Myocyte (in vitro differentiated cells): ENCODE measurements at regions not wholly inside any gene's neighbourhood (a gene's known extent, or its start where the extent isn't known, plus 50 kb on each side); places are given as distances from the start of the nearest gene placed in this dataset.
"Not testable (repeated sequence)": the region's sequence is repeated elsewhere in the genome, so short reads cannot be mapped to it uniquely, and the experiment has no call there.

Experiments used
- DNase-seq: peaks from one replicate; pipeline ENCODE4 v3.0.0-alpha.2; 2012; ENCODE audit warnings: low read depth

DNA sequence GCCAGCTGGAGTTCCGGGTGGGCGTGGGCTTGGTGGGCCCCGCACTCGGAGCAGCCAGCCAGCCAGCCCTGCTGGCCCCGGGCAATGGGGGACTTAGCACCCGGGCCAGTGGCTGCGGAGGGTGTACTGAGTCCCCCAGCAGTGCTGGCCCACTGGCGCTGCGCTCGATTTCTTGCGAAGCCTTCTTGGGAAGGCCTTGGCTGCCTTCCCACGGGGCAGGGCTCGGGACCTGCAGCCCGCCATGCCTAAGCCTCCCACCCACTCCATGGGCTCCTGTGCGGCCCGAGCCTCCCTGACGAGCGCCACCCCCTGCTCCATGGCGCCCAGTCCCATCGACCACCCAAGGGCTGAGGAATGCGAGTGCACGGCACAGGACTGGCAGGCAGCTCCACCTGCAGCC lies 321.6 kb downstream of the SH2D4B start:
- not testable (repeated sequence) for DNase-seq

DNA sequence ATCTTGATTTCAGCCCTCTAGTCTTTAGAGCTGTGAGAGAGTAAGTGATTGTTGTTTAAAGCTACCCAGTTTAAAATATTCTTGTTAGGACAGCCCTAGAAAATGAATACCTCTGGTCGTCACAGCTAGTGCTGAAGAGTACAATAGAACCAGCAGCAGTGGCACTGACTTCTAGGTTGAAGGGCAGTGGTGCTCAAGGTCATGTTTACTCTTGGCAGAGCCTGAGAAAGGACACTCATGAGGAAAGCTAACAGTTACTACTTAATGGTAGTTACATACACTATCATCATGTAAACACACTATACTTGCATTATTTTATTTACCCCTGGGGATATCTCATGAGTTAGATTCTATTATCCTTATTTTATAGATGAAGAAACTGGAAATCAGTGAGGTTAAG lies 323.0 kb downstream of the SH2D4B start:
- no peak for DNase-seq

DNA sequence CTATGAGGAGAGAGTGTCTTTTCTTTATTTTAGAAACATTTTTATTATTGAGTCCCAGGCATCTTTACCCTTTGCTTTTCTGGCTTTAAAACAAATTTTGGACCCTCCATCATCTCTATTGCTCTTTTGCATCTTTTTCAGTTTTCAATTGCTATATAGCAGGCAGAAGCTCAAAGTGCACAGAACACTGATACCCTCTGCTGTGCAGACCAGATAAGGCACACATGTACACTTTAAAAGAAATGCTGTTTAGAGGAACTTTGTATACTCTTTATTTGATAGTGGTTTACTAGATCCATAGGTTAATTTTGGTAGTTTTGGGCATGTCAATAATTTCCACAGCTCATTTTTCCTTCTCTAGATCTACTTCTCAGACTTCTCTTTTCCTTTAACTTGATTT lies 324.2 kb downstream of the SH2D4B start:
- no peak for DNase-seq

DNA sequence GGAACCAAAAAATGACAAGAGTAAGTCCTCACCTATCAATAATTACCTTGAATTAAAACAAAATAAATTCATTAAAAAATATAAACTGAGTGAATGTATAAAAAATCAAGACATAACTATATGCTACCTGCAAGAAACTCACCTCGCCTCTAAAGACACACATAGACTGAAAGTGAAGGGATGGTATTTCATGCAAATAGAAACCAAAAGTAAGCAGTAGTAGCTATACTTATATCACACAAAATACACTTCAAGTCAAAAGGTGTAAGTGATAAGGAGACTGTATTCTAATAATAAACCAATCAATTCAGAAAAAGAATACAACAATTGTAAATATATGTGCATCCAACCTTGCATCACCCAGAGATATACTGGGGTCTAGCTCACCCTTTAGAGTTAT lies 332.6 kb downstream of the SH2D4B start:
- no peak for DNase-seq

DNA sequence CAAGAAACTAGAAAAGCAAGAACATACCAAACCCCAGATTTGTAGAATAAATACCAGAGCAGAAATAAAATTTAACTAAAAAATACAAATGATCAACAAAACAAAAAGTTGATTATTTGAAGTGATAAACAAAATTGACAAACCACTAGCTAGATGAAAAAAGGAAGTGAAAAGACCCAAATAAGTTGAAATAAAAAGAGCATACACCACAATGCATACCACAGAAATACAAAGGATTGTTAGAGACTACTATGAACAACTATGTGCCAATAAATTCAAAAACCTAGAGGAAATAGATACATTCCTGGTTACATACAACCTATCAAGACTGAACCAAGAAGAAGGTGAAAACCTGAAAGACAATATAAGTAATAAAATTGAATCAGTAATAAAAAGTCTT lies 333.4 kb downstream of the SH2D4B start:
- DNase-seq = no peak

DNA sequence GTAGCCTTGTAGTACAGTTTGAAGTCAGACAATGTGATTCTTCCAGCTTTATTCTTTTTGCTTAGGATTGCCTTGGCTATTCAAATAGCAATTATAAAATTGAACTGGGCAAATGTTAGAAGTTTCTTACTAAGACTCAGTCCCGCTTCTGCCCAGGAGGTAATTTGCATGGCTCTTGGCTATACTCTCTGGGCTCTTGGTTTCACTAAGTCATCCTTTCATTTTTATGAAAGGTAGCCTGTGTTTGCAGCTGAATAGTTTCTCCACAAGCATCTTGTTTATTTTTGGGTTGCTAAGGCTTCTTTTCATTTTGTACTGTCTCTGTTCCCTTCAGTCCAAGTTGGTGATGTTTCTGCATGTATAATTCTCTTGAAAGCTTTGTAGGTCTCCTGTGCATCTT lies 340.6 kb downstream of the SH2D4B start:
- DNase-seq = no peak

DNA sequence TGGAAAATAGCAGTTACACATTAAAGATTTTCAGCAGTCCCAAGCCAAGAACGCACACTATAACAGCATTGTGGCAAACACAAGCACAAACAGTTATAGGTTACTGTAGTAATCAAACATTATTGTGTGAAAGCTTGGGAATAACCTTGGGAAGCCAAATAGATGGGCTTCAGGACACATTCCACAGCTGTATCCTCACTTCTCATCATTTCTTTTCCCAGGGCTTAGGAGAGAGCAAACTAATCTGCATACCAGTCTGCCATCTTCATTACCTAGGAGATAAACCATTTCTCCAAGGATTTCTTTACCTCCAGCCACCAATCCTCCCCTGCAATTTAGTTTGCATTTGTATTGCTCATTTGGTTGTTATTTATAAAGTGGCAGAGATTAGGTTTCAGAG lies 352.4 kb downstream of the SH2D4B start:
- no peak for DNase-seq

DNA sequence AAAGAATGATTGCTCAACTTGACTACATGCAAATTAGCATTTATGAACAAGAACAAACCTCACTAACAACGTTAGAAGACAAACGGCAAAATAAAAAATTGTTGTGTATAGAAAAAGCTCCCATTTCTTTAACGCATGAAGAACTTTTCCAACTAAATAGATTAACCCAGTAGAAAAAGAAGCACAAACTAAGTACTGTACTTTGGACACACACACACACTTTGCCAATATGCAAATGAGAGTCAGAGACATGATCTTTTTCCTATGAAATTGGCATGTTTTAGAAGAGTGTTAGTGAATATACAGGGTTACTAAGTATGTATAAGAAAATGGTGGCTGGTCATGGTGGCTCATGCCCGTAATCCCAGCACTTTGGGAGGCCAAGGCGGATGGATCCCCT lies 355.6 kb downstream of the SH2D4B start:
- no peak for DNase-seq

DNA sequence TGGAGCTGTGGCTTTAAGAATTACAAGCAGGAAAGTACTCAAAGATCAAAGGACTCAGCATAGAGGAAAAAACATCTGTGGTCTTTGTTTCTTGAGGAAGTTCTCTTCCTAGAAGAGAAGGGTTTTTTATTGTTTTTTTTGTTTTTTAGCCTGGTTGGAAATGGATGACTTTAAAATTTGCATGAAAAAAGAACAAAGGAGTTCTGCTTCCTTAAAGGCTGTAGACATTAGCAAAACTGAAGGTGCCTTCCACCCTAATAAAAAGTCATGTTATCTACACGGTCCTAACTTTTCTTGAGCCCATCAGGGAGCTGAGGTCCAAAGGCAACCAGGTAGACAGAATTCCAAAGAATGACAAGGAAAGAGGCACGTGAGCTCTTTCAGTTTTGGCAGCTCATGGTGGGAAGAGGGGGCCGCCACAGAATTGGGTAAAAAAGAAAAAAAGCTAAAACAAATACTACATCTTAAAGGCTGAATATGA lies 356.6 kb downstream of the SH2D4B start:
- DNase-seq = no peak

DNA sequence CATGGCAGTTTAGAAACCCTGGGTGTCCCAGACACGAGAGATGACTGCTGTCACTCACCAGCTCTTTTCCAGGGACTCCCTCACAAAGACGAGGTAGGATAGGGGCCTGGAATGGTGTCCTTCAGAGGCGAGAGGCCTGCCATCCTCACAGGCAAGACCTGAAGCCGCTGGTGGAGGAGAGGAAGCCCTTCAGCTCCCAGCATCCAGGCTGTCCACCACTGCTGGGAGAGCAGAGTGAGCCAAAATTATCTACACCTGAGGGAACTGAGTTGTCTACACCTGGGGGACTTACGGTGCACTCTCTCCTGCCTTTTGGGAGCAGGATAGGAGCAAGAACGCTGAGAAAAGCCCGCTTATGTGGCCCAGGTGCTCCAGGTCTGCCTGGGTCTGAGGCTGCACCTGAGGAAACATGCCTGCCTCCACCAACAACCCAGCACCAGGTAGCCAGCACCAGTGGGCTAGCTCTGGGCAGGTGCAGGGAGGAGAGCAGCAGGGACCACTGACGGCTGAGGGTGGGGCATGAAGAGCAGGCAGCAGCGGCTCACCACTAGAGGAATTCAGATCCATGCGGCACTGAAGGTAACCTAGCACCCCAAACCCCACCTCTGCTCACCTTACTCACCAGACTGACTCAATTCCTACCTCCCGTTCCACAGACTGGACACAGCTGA lies 357.2 kb downstream of the SH2D4B start:
- DNase-seq = no peak

DNA sequence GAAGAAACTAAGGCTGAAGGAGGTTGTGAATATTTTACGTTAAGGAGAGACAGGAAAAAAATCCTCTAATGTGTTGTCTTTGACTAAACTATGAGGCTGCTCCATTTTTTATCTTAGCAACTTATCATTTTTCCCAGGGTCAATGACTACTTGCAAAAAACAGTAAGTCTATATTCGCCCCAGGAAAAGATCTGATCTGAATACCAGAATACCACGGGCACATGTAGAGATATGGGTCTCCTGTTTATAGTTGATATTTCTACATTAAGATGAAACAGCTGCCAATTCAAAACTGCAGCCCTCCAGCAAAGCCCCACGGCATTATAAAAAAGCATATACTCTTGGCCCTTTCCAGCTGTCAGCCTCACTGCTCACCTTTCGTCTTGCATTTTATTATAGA lies 358.4 kb downstream of the SH2D4B start:
- DNase-seq = no peak

DNA sequence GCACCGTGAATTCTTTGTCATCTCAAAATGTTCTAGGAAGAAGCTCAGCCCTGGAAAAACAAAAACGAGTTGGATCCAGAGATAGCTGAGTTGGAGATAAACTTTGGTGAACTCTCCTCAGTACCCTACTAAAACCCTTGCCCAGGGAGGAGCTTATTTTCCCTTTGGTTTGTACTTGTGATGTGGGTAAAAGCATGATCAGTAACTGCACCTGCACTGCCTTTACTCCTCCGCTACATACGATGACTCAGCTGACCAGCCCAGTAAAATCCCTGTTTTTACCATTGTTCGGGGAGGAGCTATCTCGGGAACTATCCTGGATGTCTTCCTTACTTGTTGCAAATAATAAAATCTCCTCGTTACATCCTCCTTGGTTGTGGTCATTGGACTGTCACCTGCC lies 359.3 kb downstream of the SH2D4B start:
- DNase-seq = no peak

DNA sequence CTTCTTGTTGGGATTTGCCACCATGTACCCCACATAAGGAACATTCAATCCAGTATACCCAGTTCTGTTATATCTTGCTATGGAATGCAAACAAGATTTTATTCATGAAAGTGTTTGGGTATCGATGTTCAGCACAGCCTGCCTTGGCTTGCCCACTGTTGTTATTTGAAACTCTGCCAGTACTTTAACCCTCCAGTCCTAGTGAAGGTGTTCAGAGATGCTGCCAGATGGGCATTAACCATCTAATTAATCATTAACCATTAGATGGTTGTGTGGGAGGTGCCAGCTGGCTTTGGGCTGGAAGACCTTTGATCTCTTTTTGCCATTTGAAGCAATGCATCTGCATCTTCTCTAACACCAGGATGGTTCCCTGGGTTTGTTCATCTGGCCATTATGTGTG lies 363.0 kb downstream of the SH2D4B start:
- DNase-seq = no peak

DNA sequence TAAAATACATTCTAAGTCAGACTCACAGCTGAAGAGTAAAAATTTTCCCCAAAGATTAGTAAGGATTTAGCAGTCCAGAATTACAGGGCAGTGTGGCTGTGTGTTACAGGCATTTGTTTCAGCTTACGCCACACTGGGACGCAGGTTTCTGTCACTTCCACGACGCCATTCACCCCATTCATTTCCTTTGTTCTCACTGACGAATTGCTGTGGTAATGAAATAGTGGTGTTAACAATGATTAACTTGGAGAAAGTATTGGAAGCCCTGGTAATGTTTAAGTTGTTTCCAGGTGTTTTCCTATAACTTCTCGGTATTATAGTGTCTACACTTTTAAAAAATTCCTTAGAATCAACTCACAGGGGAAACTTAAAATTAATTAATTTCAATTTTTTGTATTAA lies 370.9 kb downstream of the SH2D4B start:
- no peak for DNase-seq

DNA sequence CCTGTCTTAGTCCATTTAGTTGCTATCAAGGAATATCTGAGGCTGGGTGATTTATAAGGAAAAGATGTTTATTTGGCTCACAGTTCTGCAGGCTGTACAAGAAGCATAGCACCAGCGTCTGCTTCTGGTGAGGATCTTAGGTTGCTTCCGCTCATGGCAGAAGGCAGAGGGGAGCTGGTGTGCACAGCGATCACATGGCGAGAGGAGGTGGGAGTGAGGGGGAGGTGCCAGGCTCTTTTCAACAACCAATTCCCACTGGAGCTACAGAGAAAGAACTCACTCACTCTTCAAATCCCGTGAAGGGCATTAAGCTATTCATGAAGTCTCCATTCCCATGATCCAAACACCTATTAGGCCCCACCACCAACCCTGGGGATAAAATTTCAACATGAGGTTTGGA lies 371.6 kb downstream of the SH2D4B start:
- DNase-seq = no peak

DNA sequence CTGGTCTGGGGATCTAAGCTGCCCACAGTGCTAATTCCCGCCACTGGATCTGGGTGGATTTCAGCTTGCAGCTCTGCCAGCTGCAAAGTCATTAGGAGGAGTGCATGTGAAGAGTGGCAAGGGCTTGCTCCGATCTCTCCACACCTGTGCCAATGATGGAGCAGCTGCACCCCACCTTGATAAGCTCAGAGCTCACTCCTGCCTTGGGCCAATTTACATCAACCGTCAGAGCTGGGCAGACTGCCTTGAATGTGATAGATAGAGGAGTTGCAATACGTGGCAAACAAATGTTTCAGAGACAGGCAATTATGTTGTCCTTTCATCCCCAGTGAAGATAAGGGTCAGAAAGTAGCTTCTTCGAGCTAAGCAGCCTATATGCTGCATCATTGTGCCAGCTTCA lies 379.9 kb downstream of the SH2D4B start:
- no peak for DNase-seq

DNA sequence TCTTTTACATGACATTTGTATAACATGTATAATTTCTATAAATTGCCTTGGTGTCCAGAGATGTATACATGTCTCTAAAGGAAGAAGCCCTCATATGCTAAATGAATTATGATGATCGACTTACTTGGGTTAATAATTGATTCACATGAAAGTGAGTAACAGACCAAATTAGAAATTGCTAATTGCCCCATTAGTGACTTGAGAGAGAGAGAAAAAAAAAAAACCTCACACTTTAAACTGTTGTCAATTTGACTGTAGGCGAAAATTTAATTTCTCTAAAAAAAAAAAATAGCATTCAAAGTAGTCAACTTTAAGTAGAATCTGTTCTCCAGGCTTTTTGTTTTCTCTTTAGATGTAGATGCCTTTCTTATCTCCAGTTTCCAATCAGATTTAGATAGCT lies 383.3 kb downstream of the SH2D4B start:
- DNase-seq = no peak

DNA sequence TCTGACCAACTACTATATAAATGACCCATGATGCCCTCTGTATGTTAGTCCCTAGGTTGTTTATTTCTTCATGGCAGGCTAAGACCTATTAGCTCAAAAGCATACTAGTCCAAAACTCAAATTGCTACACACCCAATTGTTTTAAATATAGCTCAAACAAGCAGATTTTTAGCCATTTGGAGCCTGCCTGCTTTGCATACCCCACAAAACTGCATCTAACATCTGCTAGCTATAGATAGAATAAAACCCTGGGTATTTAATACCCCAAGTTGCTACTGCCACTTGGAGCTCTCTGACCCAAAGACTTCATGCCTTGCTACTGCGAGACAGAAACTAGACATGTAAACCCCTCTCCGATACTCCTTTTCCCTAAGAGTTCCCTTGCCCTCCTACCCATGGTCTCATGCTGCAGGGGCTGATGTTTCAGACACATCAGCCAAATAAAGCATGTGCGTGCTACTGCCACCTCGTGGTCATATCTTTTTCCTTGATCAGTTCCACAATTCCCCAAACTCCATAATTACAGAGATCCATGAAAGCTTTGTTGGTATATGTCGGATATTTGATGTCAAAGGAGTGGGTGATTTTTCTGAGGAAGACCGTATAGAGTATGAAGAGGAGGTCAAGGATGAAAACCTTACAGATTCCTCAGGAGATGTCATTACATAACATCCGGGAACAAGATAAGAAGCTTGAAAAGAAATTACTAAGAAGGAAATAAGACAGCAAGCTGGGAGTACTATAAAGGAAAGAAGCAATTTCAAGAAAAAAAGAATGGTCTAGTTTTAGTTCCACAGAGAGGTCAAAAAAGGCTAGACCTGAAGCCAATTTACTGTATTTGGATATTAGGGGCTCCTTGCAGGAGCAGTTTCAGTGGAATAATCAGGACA lies 386.6 kb downstream of the SH2D4B start:
- peak; percentile 8 for DNase-seq

DNA sequence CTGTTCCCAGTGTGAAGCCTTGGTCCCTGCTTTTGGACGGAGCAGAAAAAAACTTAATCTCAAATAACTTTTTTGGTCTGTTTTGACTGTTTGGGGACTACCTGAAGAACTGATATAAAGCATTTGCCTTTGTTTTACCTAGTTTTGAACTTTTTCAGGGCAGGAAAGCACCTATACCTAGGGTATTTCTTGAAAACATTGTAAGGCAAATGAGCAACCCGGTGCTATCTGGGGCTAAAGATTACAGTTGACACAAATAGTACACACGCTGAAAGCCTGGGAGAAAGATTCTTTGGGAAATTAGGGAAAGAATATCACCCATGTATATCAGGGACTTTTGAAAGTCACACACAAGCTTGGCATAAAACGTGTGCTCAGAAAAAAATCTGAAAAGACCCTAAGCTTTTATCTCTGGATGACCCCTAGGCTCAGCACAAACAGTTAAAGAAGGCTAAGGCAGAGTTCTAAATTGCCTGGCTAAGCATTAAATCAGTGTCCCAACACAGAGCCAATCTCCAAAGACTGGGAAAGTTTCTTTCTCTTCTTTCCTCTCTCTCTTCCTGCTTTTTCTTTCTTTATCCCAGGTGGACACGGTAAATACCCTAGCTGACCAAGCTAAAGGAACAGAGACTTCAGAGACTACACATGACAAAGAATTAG lies 389.8 kb downstream of the SH2D4B start:
- no peak for DNase-seq

DNA sequence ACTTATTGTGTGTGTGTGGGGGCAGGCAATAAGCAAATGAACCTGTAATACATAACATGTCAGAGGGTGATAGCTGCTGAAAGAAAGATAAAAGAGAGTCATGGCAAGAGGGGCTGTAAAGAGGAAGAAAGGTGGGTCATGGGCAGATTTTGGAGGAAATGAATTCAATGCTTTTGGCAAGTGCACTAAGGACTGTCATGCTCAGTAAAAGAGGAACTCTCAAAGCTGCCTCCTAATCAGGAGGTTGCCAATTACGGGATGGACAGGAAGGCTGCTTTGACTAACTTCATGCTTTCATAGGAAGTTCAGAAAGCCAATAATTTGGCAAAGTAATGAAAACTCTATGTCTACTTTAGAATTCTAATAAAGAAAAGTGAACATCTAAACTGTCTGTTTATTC lies 401.2 kb downstream of the SH2D4B start:
- no peak for DNase-seq

DNA sequence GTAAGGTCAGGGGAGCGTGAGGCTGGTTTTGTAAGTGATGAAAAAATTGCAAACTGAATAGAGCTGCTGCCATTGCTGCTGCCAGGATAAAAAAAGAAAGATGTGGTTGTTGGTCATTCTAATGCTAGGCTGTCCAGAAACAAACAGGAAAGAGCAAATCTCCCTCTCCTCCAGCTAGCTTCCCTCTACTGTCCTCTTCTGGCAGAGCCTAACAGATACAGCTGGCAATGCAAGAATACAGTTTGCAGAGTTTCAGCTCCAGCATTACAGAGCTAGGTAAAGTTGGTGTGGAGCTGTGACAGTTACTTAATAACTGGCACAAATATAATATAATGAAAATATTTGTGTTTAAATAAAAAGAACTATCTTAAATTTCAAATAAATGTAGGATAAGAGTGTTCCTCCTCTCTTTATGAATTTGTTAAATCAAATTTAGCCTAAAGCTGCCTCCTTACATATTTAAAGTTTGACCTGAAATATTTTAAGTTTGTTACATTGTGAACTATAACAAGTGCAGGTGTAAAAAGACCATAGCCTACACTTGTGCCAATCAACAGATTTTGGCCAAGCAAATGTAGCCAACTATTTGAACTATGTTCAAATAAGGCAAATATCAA lies 407.7 kb downstream of the SH2D4B start:
- DNase-seq = no peak

DNA sequence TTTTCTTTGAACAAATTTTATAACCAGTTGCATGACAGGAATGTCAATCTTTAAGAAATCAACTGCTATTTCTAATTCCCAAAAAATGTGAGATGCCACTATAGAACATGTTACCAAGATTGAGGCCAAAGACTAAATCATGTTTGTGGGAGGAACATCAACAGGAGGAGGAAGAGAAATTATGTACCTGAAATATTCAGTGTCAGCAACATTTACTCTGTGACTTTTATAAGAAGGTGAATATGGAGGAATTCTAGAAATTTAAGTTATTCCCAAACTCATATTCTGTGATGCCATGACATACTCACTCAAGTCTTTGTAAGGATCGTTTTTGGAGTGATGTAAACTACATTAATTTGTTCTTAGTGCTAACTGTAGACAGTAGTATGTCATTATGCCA lies 408.4 kb downstream of the SH2D4B start:
- no peak for DNase-seq
